ENCODE measurements at regions not wholly inside any gene's neighbourhood (a gene's known extent, or its start where the extent isn't known, plus 50 kb on each side); places are given as distances from the start of the nearest gene placed in this dataset.

- TF ChIP-seq ZSCAN18 (CRISPR knock-in tag; IDR thresholded peaks at IDR 0.05) (no peak), ZNF232 (CRISPR knock-in tag; IDR thresholded peaks at IDR 0.05) (no peak), NR2C2 (CRISPR knock-in tag; IDR thresholded peaks at IDR 0.05) (no peak), CREB1 (CRISPR knock-in tag; IDR thresholded peaks at IDR 0.05) (no peak)
- TF ChIP-seq, protein P1, sequence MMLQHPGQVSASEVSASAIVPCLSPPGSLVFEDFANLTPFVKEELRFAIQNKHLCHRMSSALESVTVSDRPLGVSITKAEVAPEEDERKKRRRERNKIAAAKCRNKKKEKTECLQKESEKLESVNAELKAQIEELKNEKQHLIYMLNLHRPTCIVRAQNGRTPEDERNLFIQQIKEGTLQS (CRISPR knock-in tag; conservative IDR thresholded peaks at IDR 0.05): no peak
Measured at GRCh38 chr11:134958870-134959269, 546.8 kb upstream of the B3GAT1 start.

Data from WTC11 (cell line).